H9 (cell line): ENCODE measurements at regions not wholly inside any gene's neighbourhood (a gene's known extent, or its start where the extent isn't known, plus 50 kb on each side); places are given as distances from the start of the nearest gene placed in this dataset.

ENCODE experiments used
- DNase-seq: peaks from one replicate; pipeline ENCODE4 v3.0.0-alpha.2; 2017
- H2AFZ ChIP-seq: one replicate; pipeline ENCODE4 v1.6.1; 2013; ENCODE audit warnings: mild to moderate bottlenecking, low read length, control low read depth, moderate library complexity
- H2AK5ac ChIP-seq: 2 replicates; pipeline ENCODE4 v1.6.1; 2013; ENCODE audit warnings: low read length, control low read depth, mixed read lengths; ENCODE audit not compliant: insufficient read length
- H2BK120ac ChIP-seq: one replicate; pipeline ENCODE4 v1.6.1; 2013; ENCODE audit warnings: low read depth, mild to moderate bottlenecking, low read length, control low read depth, inconsistent platforms; ENCODE audit not compliant: poor library complexity, severe bottlenecking
- H2BK12ac ChIP-seq: 2 replicates; pipeline ENCODE4 v1.6.1; 2013; ENCODE audit warnings: low read length, control low read depth, mixed read lengths, low read depth; ENCODE audit not compliant: insufficient read length
- H2BK15ac ChIP-seq: 2 replicates; pipeline ENCODE4 v1.6.1; 2013; ENCODE audit warnings: low read depth, low read length, control low read depth
- H2BK20ac ChIP-seq: one replicate; pipeline ENCODE4 v1.6.1; 2013; ENCODE audit warnings: low read depth, mild to moderate bottlenecking, low read length, control low read depth, inconsistent platforms; ENCODE audit not compliant: poor library complexity, severe bottlenecking
- H2BK5ac ChIP-seq: 2 replicates; pipeline ENCODE4 v1.6.1; 2013; ENCODE audit warnings: low read length, control low read depth, mixed read lengths; ENCODE audit not compliant: insufficient read length
- H3K14ac ChIP-seq: 2 replicates; pipeline ENCODE4 v1.6.1; 2013; ENCODE audit warnings: low read length, control low read depth; ENCODE audit not compliant: insufficient read depth
- H3K18ac ChIP-seq: 2 replicates; pipeline ENCODE4 v1.6.1; 2013; ENCODE audit warnings: low read depth, mild to moderate bottlenecking, mixed read lengths, low read length, control low read depth; ENCODE audit not compliant: insufficient read length
- H3K23ac ChIP-seq: 2 replicates; pipeline ENCODE4 v1.6.1; 2013; ENCODE audit warnings: low read length, control low read depth, mixed read lengths, low read depth; ENCODE audit not compliant: insufficient read length
- H3K23me2 ChIP-seq: 2 replicates; pipeline ENCODE4 v1.6.1; 2013; ENCODE audit warnings: low read depth, mild to moderate bottlenecking, mixed read lengths, low read length, control low read depth; ENCODE audit not compliant: insufficient read length, poor library complexity, severe bottlenecking
- H3K27ac ChIP-seq: 2 replicates; pipeline ENCODE4 v1.5.1; 2013; ENCODE audit warnings: low read length, control low read depth, mixed read lengths, low read depth; ENCODE audit not compliant: insufficient read length
- H3K27me3 ChIP-seq: 2 replicates; pipeline ENCODE4 v1.6.1; 2013; ENCODE audit warnings: low read length, control low read depth, inconsistent platforms; ENCODE audit not compliant: insufficient read depth
- H3K4ac ChIP-seq: 2 replicates; pipeline ENCODE4 v1.6.1; 2013; ENCODE audit warnings: low read depth, mild to moderate bottlenecking, control low read depth, inconsistent platforms, low read length, moderate library complexity
- H3K4me1 ChIP-seq: 2 replicates; pipeline ENCODE4 v1.6.1; 2013; ENCODE audit warnings: low read length, control low read depth, inconsistent platforms; ENCODE audit not compliant: insufficient read depth
- H3K4me2 ChIP-seq: 2 replicates; pipeline ENCODE4 v1.6.1; 2013; ENCODE audit warnings: low read length, control low read depth, mixed read lengths; ENCODE audit not compliant: insufficient read length, insufficient read depth
- H3K56ac ChIP-seq: 2 replicates; pipeline ENCODE4 v1.6.1; 2013; ENCODE audit warnings: low read depth, mild to moderate bottlenecking, mixed read lengths, low read length, control low read depth; ENCODE audit not compliant: insufficient read length
- H3K79me1 ChIP-seq: 2 replicates; pipeline ENCODE4 v1.6.1; 2013; ENCODE audit warnings: low read depth, mild to moderate bottlenecking, moderate library complexity, low read length, control low read depth, inconsistent platforms; ENCODE audit not compliant: insufficient read depth, poor library complexity, severe bottlenecking
- H3K79me2 ChIP-seq: 2 replicates; pipeline ENCODE4 v1.6.1; 2013; ENCODE audit warnings: low read length, control low read depth, inconsistent platforms; ENCODE audit not compliant: insufficient read depth
- H3K9ac ChIP-seq: 2 replicates; pipeline ENCODE4 v1.6.1; 2013; ENCODE audit warnings: low read length, control low read depth, mixed read lengths; ENCODE audit not compliant: insufficient read length; ENCODE audit errors: extremely low read depth
- H3K9me3 ChIP-seq: one replicate; pipeline ENCODE4 v1.6.1; 2013; ENCODE audit warnings: low read depth, low read length, inconsistent platforms; ENCODE audit not compliant: control insufficient read depth
- H3T11ph ChIP-seq: one replicate; pipeline ENCODE4 v1.6.1; 2013; ENCODE audit warnings: mild to moderate bottlenecking, low read length, control low read depth, inconsistent platforms
- H4K20me1 ChIP-seq: one replicate; pipeline ENCODE4 v1.6.1; 2013; ENCODE audit not compliant: control insufficient read depth, insufficient read length, insufficient read depth
- H4K5ac ChIP-seq: 2 replicates; pipeline ENCODE4 v1.6.1; 2013; ENCODE audit warnings: low read depth, mild to moderate bottlenecking, mixed read lengths, low read length, control low read depth; ENCODE audit not compliant: insufficient read length
- H4K8ac ChIP-seq: replicated peaks from 2 replicates; pipeline ENCODE4 v1.6.1; 2013; ENCODE audit warnings: low read length, control low read depth, mixed read lengths, low read depth; ENCODE audit not compliant: insufficient read length
- H4K91ac ChIP-seq: 2 replicates; pipeline ENCODE4 v1.6.1; 2013; ENCODE audit warnings: low read depth, mild to moderate bottlenecking, moderate library complexity, mixed read lengths, low read length, control low read depth; ENCODE audit not compliant: insufficient read length
- H3K27ac Mint-ChIP-seq, 3 experiments: 2 replicates in 2 of 3; 3 replicates in 1 of 3; pipeline ENCODE4 v1.8.0; 2020 to 2021; ENCODE audit warnings: mixed read lengths in 3 of 3, mild to moderate bottlenecking in 1 of 3, moderate library complexity in 1 of 3
- H3K27me3 Mint-ChIP-seq: 2 replicates; pipeline ENCODE4 v1.8.0; 2021; ENCODE audit warnings: low read depth, mild to moderate bottlenecking, moderate library complexity, mixed read lengths
- H3K36me3 Mint-ChIP-seq, 3 experiments: 2 replicates in 2 of 3; 3 replicates in 1 of 3; pipeline ENCODE4 v1.8.0; 2020 to 2021; ENCODE audit warnings: low read depth in 3 of 3, mixed read lengths in 3 of 3; ENCODE audit not compliant: insufficient read depth in 1 of 3
- H3K4me1 Mint-ChIP-seq, 2 experiments: 2 replicates each; pipeline ENCODE4 v1.8.0; 2020; ENCODE audit warnings: mixed read lengths in 2 of 2
- H3K4me3 Mint-ChIP-seq, 2 experiments: 2 replicates in 1 of 2; 3 replicates in 1 of 2; pipeline ENCODE4 v1.8.0; 2020 to 2021; ENCODE audit warnings: mild to moderate bottlenecking in 2 of 2, mixed read lengths in 2 of 2, moderate library complexity in 1 of 2
- H3K9me3 Mint-ChIP-seq, 2 experiments: 2 replicates in 1 of 2; 3 replicates in 1 of 2; pipeline ENCODE4 v1.8.0; 2020; ENCODE audit warnings: mild to moderate bottlenecking in 2 of 2, mixed read lengths in 2 of 2, moderate library complexity in 1 of 2
- WGBS: extraction: QIAGEN DNeasy Blood & Tissue Kit; methylation state at CpG from one replicate; pipeline ENCODE4 v1.1.7; 2013; ENCODE audit warnings: missing lambda C conversion rate, low lambda C conversion rate, mixed read lengths; ENCODE audit not compliant: insufficient read length; ENCODE audit errors: extremely low coverage; 5-methylcytosine and 5-hydroxymethylcytosine counted together
- TF ChIP-seq, protein P1 (sequence below): fragments of 200-600 bp; sonication (generic); conservative IDR thresholded peaks from 3 replicates; pipeline ENCODE4 v1.8.0; 2021; ENCODE audit warnings: antibody characterized with exemption, mild to moderate bottlenecking

DNA sequence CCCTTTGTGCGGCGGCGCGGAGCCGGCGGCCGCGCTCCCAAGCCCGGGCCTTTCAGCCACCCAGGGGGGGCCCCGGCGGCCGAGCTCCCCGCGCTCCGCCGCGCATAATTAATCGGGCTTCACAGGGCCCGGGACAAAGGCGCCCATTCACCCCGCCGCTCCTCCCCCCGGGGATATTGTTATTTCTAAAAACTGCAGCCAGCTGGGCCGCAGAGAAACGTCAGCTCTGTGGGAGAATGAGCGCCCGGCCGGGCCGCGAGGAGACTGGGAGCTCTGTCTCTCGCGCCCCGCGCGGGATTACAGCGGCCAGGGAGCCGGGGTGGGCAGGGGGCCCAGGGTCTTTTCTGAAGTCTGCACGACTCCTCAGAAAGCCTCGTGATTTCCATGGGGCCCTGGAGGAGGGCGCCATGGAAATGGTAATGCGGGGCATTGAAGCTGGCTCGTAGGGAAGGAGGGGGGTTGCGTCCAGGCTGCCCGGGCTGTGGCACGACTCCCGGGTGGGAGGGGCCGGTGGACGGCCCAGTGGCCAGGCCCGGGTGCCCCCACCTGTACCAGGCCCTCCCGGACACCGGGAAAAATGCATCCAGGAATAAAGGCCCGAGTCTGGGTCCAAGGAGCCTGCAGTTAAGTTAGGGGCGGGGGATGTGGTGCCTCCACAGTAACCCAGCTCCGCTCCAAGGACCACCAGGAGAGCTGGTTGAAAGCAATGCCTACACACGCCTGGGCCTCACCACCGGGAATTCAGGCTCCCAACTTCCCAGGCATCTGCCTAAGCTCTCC lies 125.3 kb downstream of the ZFP36L2 start:
- Mint-ChIP-seq H3K27me3 (peaks cover 28% of the 10 kb centered on the region), H3K9me3 (peaks cover 15 to 16% of the 10 kb centered on the region in 2 experiments), H3K27ac (peak overlapping the region; percentile 70 to 75 (median 73); a peak in 3 of 7 replicates), H3K4me1 (peaks cover 44 to 46% of the 10 kb centered on the region in 2 experiments), H3K36me3 (peaks cover 8 to 27% (median 9%) of the 10 kb centered on the region in 3 experiments), H3K4me3 (peak overlapping the region; percentile 49 to 70)
- no peak overlapping the region for H4K8ac ChIP-seq
- H3K14ac ChIP-seq = peak overlapping the region; percentile 1
- peaks cover 4% of the 10 kb centered on the region; the same call in 1 of the 2 replicates for H3K4me1 ChIP-seq
- H2BK5ac ChIP-seq = no peak overlapping the region
- H3K27me3 ChIP-seq = no peaks in the 10 kb centered on the region; the same call in 1 of the 2 replicates
- H4K91ac ChIP-seq = no peak overlapping the region
- H3K9ac ChIP-seq = no peak overlapping the region
- H2AK5ac ChIP-seq = no peak overlapping the region
- no peak overlapping the region for H3K27ac ChIP-seq
- no peaks in the 10 kb centered on the region for H4K20me1 ChIP-seq
- H2AFZ ChIP-seq = no peak overlapping the region
- no peak overlapping the region for H3K4ac ChIP-seq
- H3K79me2 ChIP-seq = no peaks in the 10 kb centered on the region
- H2BK15ac ChIP-seq = no peak overlapping the region
- no peak overlapping the region for H2BK120ac ChIP-seq
- no peak overlapping the region for H3K23ac ChIP-seq
- WGBS = no CpG with 5 or more reads among the region's 56 CpGs
- H3K4me2 ChIP-seq = peak overlapping the region; percentile 14
- TF ChIP-seq, protein P1, sequence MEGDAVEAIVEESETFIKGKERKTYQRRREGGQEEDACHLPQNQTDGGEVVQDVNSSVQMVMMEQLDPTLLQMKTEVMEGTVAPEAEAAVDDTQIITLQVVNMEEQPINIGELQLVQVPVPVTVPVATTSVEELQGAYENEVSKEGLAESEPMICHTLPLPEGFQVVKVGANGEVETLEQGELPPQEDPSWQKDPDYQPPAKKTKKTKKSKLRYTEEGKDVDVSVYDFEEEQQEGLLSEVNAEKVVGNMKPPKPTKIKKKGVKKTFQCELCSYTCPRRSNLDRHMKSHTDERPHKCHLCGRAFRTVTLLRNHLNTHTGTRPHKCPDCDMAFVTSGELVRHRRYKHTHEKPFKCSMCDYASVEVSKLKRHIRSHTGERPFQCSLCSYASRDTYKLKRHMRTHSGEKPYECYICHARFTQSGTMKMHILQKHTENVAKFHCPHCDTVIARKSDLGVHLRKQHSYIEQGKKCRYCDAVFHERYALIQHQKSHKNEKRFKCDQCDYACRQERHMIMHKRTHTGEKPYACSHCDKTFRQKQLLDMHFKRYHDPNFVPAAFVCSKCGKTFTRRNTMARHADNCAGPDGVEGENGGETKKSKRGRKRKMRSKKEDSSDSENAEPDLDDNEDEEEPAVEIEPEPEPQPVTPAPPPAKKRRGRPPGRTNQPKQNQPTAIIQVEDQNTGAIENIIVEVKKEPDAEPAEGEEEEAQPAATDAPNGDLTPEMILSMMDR = no peak
- peak overlapping the region; percentile 71 for H3K18ac ChIP-seq
- no peak overlapping the region for H3K56ac ChIP-seq
- no peak overlapping the region for H2BK20ac ChIP-seq
- H3K23me2 ChIP-seq = no peaks in the 10 kb centered on the region
- H4K5ac ChIP-seq = no peak overlapping the region
- no peak overlapping the region for H3T11ph ChIP-seq
- H3K79me1 ChIP-seq = no peaks in the 10 kb centered on the region
- H2BK12ac ChIP-seq = no peak overlapping the region
- H3K9me3 ChIP-seq = no peaks in the 10 kb centered on the region
- peak; percentile 78 for DNase-seq
